ENCODE measurements at regions not wholly inside any gene's neighbourhood (a gene's known extent, or its start where the extent isn't known, plus 50 kb on each side); places are given as distances from the start of the nearest gene placed in this dataset.

DNA sequence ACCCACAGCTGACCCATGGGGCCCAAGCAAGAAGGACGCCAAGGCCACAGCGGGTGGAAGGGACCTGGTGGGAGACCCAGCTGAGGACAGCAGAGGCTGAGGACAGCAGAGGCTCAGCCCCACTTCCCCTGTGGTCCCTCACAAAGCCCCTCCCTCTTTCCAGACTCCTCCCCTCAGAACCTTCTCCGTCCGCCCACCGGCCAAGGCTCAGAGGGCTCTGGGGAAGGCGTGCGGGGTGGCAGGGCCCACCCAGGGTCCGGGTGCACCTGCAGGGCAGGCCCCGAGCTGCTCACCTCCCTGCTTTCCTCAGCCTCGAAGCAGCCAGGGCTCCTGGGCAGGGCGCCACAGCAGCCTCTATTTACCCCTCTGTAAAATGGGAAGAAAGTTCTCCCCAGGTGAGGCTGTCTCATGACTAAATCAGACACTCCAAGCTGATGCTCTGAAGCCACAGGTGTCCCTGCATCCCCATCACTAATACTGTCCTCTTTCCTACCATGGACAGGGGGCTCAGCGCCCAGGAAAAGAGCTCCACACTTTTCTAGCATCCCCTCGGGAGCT, 137.9 kb upstream of the PPP1R26 start:
- no peak for DNase-seq
- in situ Hi-C loops (cut with MboI; ENCODE audit: low pct_unique_long_range_greater_than_20kb, low sequenced_read_pairs), result no loop called here

- in situ Hi-C loops (cut with MboI; ENCODE audit: low pct_unique_long_range_greater_than_20kb, low sequenced_read_pairs), result no loop called here
- DNase-seq, result no peak
Observed at GRCh38 chr9:135342206-135343130, 137.1 kb upstream of the PPP1R26 start.

DNA sequence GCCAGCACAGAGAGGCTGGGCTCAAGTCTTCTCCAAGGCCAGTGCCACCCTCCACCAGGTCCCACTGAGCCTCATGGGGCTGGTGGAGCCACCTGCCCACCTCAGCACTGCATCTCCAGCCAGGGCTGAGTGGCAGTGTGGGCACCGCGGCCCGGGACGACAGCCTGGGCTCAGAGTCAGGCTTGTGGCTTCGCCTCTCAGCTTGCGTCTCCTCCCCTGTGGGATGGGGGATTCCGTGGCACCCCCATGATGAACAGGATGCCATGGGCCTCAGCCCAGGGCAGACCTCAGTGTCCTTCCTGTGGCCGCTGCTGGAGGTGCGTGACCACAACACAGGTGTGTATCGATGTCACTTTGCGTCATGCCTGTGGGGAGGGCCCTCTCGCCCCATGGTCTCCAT, 136.4 kb upstream of the PPP1R26 start:
- no peak for DNase-seq
- in situ Hi-C loops (cut with MboI; ENCODE audit: low pct_unique_long_range_greater_than_20kb, low sequenced_read_pairs), result no loop called here

DNA sequence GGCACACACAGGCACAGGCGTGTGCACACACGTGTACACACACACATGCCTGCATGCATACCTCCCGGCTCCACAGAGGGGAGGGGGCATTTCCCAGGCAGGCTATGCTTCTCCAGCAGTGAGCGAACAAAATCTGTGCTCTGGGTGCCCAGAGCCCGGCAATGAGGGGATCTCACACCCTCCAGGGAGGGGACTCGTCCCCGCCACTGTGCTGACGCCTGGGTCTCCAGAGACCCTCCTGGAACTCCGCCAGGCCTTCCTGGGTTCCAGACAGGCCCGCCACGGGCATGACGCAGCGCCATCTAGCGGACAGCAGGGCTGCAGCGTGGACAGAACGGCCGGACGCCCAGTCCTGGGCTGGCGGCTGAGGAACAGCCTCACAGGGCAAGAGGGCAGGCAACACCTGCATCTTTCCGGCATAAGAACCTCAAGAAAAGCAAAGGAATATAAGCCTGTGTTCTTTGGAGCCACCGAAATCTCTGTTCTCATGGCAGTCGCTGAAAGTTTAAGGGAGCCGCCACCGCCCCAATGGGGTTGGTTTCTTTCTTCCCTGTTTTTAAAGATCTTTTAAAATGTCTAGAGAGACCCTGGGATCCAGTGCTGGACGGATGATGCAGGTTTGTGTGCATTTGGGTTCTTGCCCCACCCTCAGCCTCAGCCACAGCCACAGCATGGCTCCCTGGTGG, 135.6 kb upstream of the PPP1R26 start:
- in situ Hi-C loops (cut with MboI; ENCODE audit: low pct_unique_long_range_greater_than_20kb, low sequenced_read_pairs), result no loop called here
- peak; percentile 24 for DNase-seq

DNA sequence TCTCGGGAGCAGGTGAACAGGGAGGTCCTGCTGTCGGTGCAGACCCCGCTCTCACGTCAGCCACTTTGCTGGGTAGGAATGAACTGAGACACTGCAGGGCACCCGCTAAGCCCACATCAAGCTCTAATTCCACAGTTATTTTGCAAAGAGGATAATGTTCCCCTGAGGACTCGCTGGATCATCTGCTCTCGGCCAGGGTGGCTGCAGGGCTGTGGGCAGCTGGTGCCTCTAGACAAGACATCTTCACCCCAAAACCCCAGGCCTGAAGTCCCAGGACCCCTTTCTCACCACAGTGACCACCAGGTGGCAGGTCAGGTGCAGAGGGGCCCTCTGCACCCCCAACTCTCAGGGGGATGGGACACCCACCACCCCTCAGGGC, 135.1 kb upstream of the PPP1R26 start:
- DNase-seq, result no peak
- in situ Hi-C loops (cut with MboI; ENCODE audit: low pct_unique_long_range_greater_than_20kb, low sequenced_read_pairs), result no loop called here

- in situ Hi-C loops (cut with MboI; ENCODE audit: low pct_unique_long_range_greater_than_20kb, low sequenced_read_pairs), result no loop called here
- DNase-seq, result no peak
Observed at GRCh38 chr9:135344915-135345500, 134.6 kb upstream of the PPP1R26 start.

DNA sequence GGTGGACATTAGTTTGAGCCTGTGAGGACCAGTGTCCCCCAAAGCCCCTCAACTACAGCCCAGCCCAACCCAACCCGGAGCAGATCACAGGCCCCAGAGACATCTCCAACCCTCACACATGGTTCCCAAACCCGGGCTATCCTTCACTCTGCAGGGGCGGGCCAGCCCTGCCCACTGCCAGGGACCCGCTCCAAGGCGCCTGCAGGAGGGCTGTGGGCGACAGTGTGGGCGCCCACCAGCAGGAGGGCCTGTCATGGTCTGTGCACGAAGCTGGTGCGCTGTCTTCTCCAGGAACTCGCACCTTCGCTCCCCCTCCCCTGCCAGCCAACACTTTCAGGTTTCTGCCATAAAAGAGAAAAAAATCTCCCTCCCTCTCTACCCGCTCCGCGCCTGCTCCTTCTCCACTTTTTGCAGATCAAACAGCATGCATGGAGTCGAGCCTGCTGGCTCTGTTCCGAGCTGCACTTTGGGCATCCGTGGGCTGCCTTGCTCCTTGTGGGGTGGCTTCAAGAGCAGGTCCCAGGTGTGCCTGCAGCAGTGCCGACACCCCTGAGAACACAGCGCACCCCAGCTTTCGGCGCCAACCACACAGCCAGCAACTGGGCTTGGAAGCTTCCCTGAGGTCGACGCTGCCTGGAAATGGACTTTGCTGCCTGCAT, 133.7 kb upstream of the PPP1R26 start:
- DNase-seq, result no peak
- in situ Hi-C loops (cut with MboI; ENCODE audit: low pct_unique_long_range_greater_than_20kb, low sequenced_read_pairs), result no loop called here

GRCh38 chr9:135346438-135347050, 133.0 kb upstream of the PPP1R26 start:
- in situ Hi-C loops (cut with MboI; ENCODE audit: low pct_unique_long_range_greater_than_20kb, low sequenced_read_pairs), result no loop called here

GRCh38 chr9:135347461-135347860, 132.1 kb upstream of the PPP1R26 start:
- DNase-seq, result no peak
- in situ Hi-C loops (cut with MboI; ENCODE audit: low pct_unique_long_range_greater_than_20kb, low sequenced_read_pairs), result no loop called here

More at GRCh38 chr9:135346438-135347050, 133.0 kb upstream of the PPP1R26 start:
- no peak for DNase-seq

DNA sequence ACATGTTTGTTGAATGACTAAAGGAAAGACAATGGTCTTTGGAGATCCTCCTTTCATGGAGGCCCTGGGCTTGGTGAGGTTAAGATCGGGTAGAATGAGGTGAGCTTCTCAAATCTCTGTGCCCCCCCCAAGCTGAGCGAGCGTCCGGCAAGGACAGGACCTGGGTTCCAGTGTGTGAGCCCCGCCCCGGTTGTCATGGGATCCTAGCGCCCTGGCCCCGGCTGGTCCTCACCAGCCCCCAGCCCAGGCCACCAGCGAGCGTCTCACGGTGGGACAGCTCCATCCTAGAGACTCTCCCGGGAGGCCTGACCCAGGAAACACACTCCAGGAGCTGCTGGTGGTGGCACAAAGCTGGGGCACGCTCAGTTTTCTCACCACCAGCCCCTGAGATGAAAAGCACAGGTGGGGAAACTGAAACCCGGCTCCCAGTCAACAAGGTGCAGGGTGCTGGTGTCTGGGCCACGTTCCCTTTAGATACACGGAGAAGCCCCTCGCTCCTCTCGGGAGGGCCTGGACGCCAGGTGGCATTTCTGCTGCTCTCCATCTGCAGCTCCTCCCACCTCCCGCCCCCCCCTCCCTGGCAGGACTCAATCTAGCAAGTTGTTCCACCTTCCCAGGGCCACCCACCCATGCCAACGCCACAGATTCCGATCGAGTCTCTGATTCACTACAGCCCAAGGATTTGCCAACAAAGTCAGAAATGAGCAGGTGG, 131.3 kb upstream of the PPP1R26 start:
- DNase-seq, result no peak
- in situ Hi-C loops (cut with MboI; ENCODE audit: low pct_unique_long_range_greater_than_20kb, low sequenced_read_pairs), result no loop called here

DNA sequence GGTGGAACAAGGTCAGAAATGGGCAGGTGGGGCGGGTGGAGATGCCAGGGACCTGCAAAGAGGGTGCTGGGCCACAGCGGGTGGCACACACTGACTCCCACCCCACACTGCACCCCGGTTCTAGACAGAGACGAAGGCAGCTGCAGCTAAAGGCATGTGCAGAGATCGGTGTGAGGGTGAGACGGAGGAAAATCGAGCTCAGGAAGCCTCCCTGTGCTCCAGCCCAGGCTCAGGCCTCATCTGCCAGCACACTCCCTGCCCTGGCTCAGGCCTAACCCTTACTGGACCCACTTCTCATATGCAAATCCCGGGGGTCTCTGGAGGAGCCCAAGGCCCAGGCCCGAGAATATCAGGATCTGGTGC, 130.8 kb upstream of the PPP1R26 start:
- no peak for DNase-seq
- in situ Hi-C loops (cut with MboI; ENCODE audit: low pct_unique_long_range_greater_than_20kb, low sequenced_read_pairs), result no loop called here

DNA sequence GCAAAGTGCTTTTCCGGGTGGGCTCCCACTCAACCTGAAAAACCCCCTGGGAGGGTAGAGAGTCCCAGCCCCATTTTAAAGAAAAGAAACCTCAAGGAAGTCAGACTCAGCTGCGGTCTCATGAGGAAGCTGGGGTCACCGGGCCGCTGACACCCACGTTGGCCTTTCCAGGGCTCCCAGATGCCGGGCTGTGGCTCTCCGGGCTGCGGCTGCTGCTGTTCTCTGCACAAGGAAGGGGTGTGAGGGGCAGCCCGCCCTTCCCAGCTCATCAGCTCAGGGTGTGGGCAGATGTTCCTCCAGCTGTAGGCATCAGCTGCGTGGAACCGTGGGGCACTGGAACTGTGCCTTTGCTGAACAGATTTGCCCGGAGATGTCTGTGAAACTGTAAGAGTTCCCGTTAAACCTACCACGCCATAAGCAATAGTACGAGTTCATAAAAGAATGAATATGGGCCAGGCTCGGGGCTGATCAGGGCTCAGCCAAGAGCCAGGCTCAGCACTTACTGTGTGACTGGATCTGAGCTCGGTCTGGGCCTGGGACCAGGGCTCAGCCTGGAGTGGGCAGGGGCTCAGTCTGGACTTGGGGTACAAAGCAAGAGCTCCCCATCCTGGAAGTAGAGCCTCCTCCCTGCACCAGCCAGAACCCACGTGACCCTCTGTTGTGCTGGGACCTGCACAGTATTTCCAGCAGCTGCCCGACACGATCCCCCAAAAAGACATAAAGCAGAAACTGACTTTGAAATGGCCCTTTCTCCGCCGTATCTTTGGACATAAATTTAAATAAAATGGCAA, 130.2 kb upstream of the PPP1R26 start:
- in situ Hi-C loops (cut with MboI; ENCODE audit: low pct_unique_long_range_greater_than_20kb, low sequenced_read_pairs), result no loop called here
- DNase-seq, result no peak

GRCh38 chr9:135350003-135350315, 129.6 kb upstream of the PPP1R26 start:
- in situ Hi-C loops (cut with MboI; ENCODE audit: low pct_unique_long_range_greater_than_20kb, low sequenced_read_pairs), result no loop called here
- no peak for DNase-seq

DNA sequence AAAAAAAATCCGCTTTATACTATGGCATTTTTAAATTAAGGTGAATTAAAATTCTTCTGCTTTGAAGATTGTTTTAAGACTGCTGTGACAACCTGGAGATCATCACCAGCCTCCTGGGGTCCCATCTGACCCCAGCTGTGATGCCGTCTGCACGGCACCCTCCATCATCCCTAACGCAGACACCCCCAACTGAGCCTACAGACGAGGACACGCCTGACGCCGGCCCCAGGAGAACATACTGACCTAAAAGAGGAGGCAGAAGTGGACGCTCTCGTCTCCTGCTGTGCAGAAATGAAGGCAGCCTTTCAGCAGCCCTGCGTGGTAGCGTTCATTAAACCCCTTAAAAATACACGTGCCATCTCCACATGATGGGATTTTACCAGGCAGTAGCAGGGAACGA, 125.6 kb upstream of the PPP1R26 start:
- no peak for DNase-seq
- in situ Hi-C loops (cut with MboI; ENCODE audit: low pct_unique_long_range_greater_than_20kb, low sequenced_read_pairs), result no loop called here

GRCh38 chr9:135355521-135356011, 124.0 kb upstream of the PPP1R26 start:
- no peak for DNase-seq

DNA sequence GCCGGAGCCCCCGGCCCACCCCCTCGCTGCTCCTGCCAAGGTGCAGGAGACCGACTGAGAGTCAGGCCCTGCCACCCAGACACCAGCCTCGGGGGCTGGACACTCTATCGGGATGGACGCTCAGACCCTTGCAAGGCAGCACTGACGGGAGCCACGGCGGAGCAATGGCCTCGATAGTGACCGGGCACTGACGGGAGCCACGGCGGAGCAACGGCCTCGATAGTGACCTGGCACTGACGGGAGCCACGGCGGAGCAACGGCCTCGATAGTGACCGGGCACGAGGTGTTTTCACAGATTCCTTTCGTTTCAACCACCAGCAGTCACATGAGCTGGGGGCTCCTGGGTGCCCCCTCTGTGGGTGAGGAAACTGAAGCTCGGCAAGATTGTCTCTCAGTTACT, 123.6 kb upstream of the PPP1R26 start:
- in situ Hi-C loops (cut with MboI; ENCODE audit: low pct_unique_long_range_greater_than_20kb, low sequenced_read_pairs), result no loop called here
- DNase-seq, result no peak

More at GRCh38 chr9:135355521-135356011, 124.0 kb upstream of the PPP1R26 start:
- in situ Hi-C loops (cut with MboI; ENCODE audit: low pct_unique_long_range_greater_than_20kb, low sequenced_read_pairs), result no loop called here

DNA sequence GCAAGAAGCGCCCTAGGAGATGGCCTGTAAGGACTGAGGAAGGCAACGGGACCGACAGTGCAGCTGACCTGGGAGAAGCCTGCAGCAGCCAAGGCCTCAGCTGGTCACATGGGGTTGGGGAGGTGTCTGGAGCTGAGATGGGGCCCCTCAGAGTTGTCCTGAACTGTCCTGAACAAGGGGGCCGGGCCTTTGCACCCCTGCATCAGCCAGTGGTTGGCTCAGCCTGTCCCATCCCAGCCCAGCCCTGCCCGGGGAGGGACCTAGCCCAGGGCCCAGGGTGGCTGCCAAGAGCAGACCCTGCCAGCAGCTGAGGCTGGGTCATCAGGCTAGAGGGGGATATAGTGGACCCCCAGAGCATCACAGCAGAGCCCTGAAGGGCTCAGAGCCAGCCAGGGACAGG, 122.8 kb upstream of the PPP1R26 start:
- in situ Hi-C loops (cut with MboI; ENCODE audit: low pct_unique_long_range_greater_than_20kb, low sequenced_read_pairs), result no loop called here

More for the DNA sequence above, 122.8 kb upstream of the PPP1R26 start:
- DNase-seq, result no peak

Data from KBM-7 (cell line).